ENCODE measurements at regions not wholly inside any gene's neighbourhood (a gene's known extent, or its start where the extent isn't known, plus 50 kb on each side); places are given as distances from the start of the nearest gene placed in this dataset.

- no peak for DNase-seq (ENCODE audit: insufficient read length, low spot score)
- FAIRE-seq = no peak
- TF ChIP-seq SPI1 (IDR thresholded peaks at IDR 0.05; ENCODE audit: low read depth, low read length) = no peak
- TF ChIP-seq POU2F2 (IDR thresholded peaks at IDR 0.05; ENCODE audit: low read depth, low read length) = no peak
- no peak for TF ChIP-seq PAX5 (IDR thresholded peaks at IDR 0.05; ENCODE audit: insufficient read depth, low read length, severe bottlenecking)
- no peak for TF ChIP-seq POLR2AphosphoS5 (IDR thresholded peaks at IDR 0.05; ENCODE audit: low read depth, low read length)
- TF ChIP-seq TAF1 (IDR thresholded peaks at IDR 0.05; ENCODE audit: low read depth, low read length) = no peak
- no peak for TF ChIP-seq POLR2A (IDR thresholded peaks at IDR 0.05; ENCODE audit: low read depth, low read length)
Observed at GRCh38 chr11:122229078-122229477, 113.1 kb upstream of the BLID start.

- FAIRE-seq (no peak), DNase-seq (ENCODE audit: insufficient read length, low spot score) (no peak)
- TF ChIP-seq PAX5 (IDR thresholded peaks at IDR 0.05; ENCODE audit: insufficient read depth, low read length, severe bottlenecking) (no peak), POU2F2 (IDR thresholded peaks at IDR 0.05; ENCODE audit: low read depth, low read length) (no peak), TAF1 (IDR thresholded peaks at IDR 0.05; ENCODE audit: low read depth, low read length) (no peak), POLR2A (IDR thresholded peaks at IDR 0.05; ENCODE audit: low read depth, low read length) (no peak), POLR2AphosphoS5 (IDR thresholded peaks at IDR 0.05; ENCODE audit: low read depth, low read length) (no peak), SPI1 (IDR thresholded peaks at IDR 0.05; ENCODE audit: low read depth, low read length) (no peak)
Observed at GRCh38 chr11:122226810-122227379, 110.9 kb upstream of the BLID start.

GRCh38 chr11:122224867-122225266 is 108.9 kb upstream of the BLID start:
- TF ChIP-seq POLR2A (IDR thresholded peaks at IDR 0.05; ENCODE audit: low read depth, low read length) = no peak
- TF ChIP-seq TAF1 (IDR thresholded peaks at IDR 0.05; ENCODE audit: low read depth, low read length) = no peak
- no peak for TF ChIP-seq POLR2AphosphoS5 (IDR thresholded peaks at IDR 0.05; ENCODE audit: low read depth, low read length)
- no peak for TF ChIP-seq SPI1 (IDR thresholded peaks at IDR 0.05; ENCODE audit: low read depth, low read length)
- no peak for TF ChIP-seq PAX5 (IDR thresholded peaks at IDR 0.05; ENCODE audit: insufficient read depth, low read length, severe bottlenecking)
- no peak for TF ChIP-seq POU2F2 (IDR thresholded peaks at IDR 0.05; ENCODE audit: low read depth, low read length)
- FAIRE-seq = no peak
- no peak for DNase-seq (ENCODE audit: insufficient read length, low spot score)

GRCh38 chr11:122220321-122220720 is 104.3 kb upstream of the BLID start:
- no peak for FAIRE-seq
- TF ChIP-seq SPI1 (IDR thresholded peaks at IDR 0.05; ENCODE audit: low read depth, low read length) = no peak
- TF ChIP-seq POLR2AphosphoS5 (IDR thresholded peaks at IDR 0.05; ENCODE audit: low read depth, low read length) = no peak
- no peak for TF ChIP-seq POU2F2 (IDR thresholded peaks at IDR 0.05; ENCODE audit: low read depth, low read length)
- TF ChIP-seq POLR2A (IDR thresholded peaks at IDR 0.05; ENCODE audit: low read depth, low read length) = no peak
- no peak for TF ChIP-seq PAX5 (IDR thresholded peaks at IDR 0.05; ENCODE audit: insufficient read depth, low read length, severe bottlenecking)
- no peak for TF ChIP-seq TAF1 (IDR thresholded peaks at IDR 0.05; ENCODE audit: low read depth, low read length)
- no peak for DNase-seq (ENCODE audit: insufficient read length, low spot score)

- no peak for DNase-seq (ENCODE audit: insufficient read length, low spot score)
- FAIRE-seq = no peak
- no peak for TF ChIP-seq POLR2A (IDR thresholded peaks at IDR 0.05; ENCODE audit: low read depth, low read length)
- TF ChIP-seq POLR2AphosphoS5 (IDR thresholded peaks at IDR 0.05; ENCODE audit: low read depth, low read length) = no peak
- TF ChIP-seq PAX5 (IDR thresholded peaks at IDR 0.05; ENCODE audit: insufficient read depth, low read length, severe bottlenecking) = no peak
- TF ChIP-seq POU2F2 (IDR thresholded peaks at IDR 0.05; ENCODE audit: low read depth, low read length) = no peak
- TF ChIP-seq SPI1 (IDR thresholded peaks at IDR 0.05; ENCODE audit: low read depth, low read length) = no peak
- no peak for TF ChIP-seq TAF1 (IDR thresholded peaks at IDR 0.05; ENCODE audit: low read depth, low read length)
Observed at GRCh38 chr11:122219791-122220190, 103.8 kb upstream of the BLID start.

- peak; percentile 41 for DNase-seq (ENCODE audit: insufficient read length, low spot score)
- TF ChIP-seq TAF1 (IDR thresholded peaks at IDR 0.05; ENCODE audit: low read depth, low read length) = no peak
- peak; percentile 44; the same call in 1 of the 2 replicates for TF ChIP-seq SPI1 (IDR thresholded peaks at IDR 0.05; ENCODE audit: low read depth, low read length)
- FAIRE-seq = peak; percentile 5
Observed at GRCh38 chr11:122215244-122215992, 99.4 kb upstream of the BLID start.

- FAIRE-seq = no peak
- DNase-seq (ENCODE audit: insufficient read length, low spot score) = no peak
- TF ChIP-seq SPI1 (IDR thresholded peaks at IDR 0.05; ENCODE audit: low read depth, low read length) (no peak), POLR2A (IDR thresholded peaks at IDR 0.05; ENCODE audit: low read depth, low read length) (no peak), POLR2AphosphoS5 (IDR thresholded peaks at IDR 0.05; ENCODE audit: low read depth, low read length) (no peak), POU2F2 (IDR thresholded peaks at IDR 0.05; ENCODE audit: low read depth, low read length) (no peak), TAF1 (IDR thresholded peaks at IDR 0.05; ENCODE audit: low read depth, low read length) (no peak), PAX5 (IDR thresholded peaks at IDR 0.05; ENCODE audit: insufficient read depth, low read length, severe bottlenecking) (no peak)
Observed at GRCh38 chr11:122214567-122214966, 98.6 kb upstream of the BLID start.

- TF ChIP-seq TAF1 (IDR thresholded peaks at IDR 0.05; ENCODE audit: low read depth, low read length) (no peak), POLR2A (IDR thresholded peaks at IDR 0.05; ENCODE audit: low read depth, low read length) (no peak), POU2F2 (IDR thresholded peaks at IDR 0.05; ENCODE audit: low read depth, low read length) (no peak), PAX5 (IDR thresholded peaks at IDR 0.05; ENCODE audit: insufficient read depth, low read length, severe bottlenecking) (no peak), POLR2AphosphoS5 (IDR thresholded peaks at IDR 0.05; ENCODE audit: low read depth, low read length) (no peak), SPI1 (IDR thresholded peaks at IDR 0.05; ENCODE audit: low read depth, low read length) (no peak)
- FAIRE-seq (no peak), DNase-seq (ENCODE audit: insufficient read length, low spot score) (no peak)
Observed at GRCh38 chr11:122214080-122214479, 98.1 kb upstream of the BLID start.

GRCh38 chr11:122213171-122213570 is 97.2 kb upstream of the BLID start:
- DNase-seq (ENCODE audit: insufficient read length, low spot score) (no peak), FAIRE-seq (no peak)
- no peak for TF ChIP-seq POU2F2 (IDR thresholded peaks at IDR 0.05; ENCODE audit: low read depth, low read length)
- no peak for TF ChIP-seq POLR2A (IDR thresholded peaks at IDR 0.05; ENCODE audit: low read depth, low read length)
- no peak for TF ChIP-seq PAX5 (IDR thresholded peaks at IDR 0.05; ENCODE audit: insufficient read depth, low read length, severe bottlenecking)
- no peak for TF ChIP-seq SPI1 (IDR thresholded peaks at IDR 0.05; ENCODE audit: low read depth, low read length)
- TF ChIP-seq TAF1 (IDR thresholded peaks at IDR 0.05; ENCODE audit: low read depth, low read length) = no peak
- TF ChIP-seq POLR2AphosphoS5 (IDR thresholded peaks at IDR 0.05; ENCODE audit: low read depth, low read length) = no peak

Data from GM12891 (cell line).